ENCODE measurements at regions not wholly inside any gene's neighbourhood (a gene's known extent, or its start where the extent isn't known, plus 50 kb on each side); places are given as distances from the start of the nearest gene placed in this dataset.

DNA sequence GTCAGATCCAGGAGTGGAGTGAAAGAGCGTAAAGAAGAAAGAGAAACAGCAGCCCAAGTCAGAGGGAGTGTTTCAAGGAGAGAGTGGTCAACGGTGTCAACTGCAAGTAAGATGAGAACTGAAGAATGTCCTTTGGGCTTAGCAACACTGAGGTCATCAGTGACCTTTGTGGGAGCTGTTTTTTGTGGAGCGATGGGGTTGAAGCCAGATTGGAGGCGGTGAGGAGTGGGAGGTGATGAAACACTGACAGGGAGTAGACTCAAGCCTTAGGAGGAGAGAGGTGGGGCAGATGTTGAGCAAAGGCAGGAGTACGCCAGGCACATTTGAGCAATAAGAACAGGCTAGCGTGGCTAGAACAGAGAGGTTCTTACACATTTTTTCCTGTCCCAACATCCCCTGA is 103.7 kb upstream of the GNAO1 start:
- DNase-seq, result no peak

DNA sequence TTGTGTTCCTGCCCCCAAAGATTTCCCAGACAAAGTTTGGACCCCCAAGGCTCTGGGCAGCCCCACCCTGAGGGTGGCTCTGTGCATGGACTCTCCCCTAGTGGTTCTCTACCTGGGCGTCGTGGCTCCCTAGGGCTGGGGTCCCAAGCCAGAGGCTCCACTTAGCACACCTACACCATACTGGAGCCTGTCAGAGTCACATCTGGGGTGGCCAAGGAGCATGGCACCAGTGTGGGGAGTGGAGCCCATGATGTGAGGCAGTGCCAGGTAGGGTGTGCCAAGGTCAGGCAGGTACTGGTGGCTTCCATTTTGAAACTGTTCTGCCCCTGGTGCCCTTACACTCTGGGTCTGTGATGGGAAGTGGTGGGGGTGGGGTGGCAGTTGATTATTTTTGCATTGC is 109.9 kb upstream of the GNAO1 start:
- no peak for DNase-seq

DNA sequence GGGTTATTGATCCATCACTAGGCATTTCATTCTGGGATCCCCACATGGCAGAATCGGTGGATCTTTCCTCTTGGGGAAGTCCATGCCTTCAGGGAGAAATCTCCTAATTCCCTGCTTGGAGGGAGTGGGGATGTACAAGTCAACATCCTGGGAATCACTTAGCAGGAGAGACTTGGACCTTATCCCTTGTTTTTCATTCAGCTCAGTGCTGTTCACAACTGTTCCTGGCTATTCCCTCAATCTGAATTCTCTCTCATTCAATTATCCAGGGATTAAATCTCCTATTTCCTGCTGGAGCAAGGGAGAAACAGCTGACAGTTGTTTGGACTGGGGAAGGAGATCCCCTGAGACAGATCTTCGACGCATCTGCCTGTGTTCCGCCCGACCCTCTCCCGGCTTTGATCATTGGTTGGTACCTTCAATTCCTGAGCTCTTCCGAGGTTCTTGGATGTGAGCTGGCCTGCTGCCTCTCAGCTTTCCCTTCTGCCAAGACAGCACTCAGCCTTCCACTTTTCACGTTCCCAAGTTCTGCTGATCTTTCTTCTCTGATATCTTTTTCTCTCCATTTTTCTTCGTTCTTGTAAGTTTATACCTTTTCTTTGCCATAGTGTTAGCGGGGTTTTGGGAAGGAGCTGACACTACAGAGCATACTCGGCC is 115.4 kb upstream of the GNAO1 start:
- DNase-seq, result no peak

DNA sequence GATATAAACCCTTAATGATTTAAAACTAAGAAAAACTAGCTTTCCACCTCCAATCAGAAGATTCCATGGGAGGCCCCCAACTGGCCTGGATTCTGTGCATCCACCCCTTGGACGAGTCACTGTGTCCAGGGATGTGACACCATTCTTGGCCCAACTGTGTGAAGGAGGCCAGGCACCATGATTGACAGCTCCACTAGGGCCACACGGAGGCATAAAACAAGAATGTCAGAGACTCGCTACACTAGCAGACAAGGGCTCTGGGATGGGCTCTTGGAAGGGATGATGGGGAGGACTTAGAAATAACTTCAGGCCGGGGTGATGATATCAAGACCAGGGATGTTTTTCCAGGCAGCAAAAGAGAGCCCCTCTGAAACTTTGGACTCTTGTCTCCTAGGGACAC is 117.8 kb upstream of the GNAO1 start:
- DNase-seq, result no peak

DNA sequence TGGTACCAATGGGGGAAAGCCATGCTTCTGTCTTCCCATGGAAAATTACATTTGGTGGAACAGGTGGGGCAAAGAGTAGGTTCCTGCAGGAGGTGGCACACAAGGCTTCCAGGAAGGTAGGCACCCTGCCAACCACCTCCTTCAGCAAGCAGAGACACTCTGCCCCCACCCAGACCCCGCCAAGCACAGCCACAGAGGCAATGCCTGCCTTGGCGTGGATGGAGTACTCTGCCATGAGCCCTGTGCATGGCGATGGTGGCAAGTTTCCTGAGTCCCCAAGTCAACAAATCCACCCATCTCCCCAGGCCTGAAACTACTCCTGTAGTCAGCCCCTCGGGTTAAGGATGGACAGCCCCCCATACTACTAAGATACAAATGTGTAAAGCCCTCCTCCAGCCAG is 119.2 kb upstream of the GNAO1 start:
- DNase-seq, result no peak

DNA sequence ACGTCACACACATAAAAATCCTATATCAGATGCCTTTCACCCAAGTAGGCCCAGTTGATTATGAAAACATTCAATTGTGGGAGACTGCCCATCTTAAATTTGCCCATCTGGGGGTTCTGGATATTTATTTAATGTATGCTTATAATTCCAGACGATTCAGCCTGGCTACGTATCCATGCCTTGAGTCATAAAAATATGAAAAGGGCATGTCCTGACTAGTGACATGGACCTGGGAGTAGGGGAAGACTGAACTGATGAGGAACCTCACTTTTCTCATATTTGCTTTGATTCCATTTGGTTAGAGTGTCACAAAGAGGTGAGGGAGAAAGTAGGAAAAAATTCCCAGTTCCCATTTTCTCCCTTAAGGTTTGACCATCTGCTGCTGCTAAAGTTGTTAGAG is 122.5 kb upstream of the GNAO1 start:
- no peak for DNase-seq

DNA sequence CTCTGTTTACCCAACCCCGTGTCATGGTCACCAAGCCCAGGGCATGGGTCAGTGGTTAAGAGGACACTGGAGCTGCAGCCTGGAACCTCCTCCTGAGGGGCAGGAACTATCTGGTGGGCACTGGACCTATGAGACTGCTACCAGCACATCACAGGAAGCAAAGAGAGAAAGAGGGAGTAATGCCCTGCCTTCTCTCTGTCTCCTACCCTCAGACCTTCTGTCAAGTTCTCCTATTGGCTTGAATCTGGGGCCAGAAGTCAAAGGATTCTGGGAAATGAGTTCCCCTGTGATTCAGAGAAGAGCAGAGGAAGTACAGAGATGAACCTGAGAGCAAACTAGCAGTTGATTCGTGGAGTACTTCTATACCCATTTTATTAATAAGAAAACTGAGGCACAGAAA is 123.0 kb upstream of the GNAO1 start:
- peak; percentile 3 for DNase-seq

DNA sequence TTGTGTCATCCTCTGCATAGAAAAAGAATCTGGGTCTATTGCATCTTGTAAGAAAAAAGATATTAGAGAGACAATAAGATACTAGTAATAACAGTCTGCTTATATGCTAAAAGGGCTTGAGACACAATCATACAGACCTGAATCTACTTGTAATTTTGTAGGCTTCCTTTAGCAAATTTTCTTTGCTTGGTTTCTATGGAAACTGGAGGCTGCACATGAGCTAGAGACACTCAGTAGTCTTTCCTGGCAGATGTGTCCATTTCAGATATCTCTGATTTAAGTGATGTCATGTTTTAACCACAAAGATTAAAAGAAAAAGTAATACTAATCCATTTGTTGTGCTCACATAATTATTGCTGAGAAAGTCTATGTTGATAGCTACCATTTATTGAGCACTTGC is 123.9 kb upstream of the GNAO1 start:
- no peak for DNase-seq

DNA sequence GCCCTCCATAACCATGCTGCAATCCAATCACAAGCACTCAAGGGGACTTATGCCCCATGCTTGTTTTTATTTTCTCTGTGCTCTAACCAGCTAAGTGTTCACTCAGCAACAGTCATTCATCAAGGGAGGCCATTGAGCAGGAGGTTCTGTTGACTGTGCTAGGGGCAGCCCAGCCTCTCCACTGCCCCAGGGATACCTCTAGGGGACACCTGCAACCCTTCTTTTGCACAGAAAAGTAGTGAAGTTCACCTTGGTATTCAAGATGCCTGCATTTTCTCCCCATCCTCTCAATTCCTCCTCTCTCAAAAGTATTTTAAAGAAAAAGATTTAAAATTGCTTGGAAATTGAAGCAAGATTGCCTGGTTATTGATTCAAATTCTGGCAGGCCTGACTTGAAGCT is 124.7 kb upstream of the GNAO1 start:
- no peak for DNase-seq

DNA sequence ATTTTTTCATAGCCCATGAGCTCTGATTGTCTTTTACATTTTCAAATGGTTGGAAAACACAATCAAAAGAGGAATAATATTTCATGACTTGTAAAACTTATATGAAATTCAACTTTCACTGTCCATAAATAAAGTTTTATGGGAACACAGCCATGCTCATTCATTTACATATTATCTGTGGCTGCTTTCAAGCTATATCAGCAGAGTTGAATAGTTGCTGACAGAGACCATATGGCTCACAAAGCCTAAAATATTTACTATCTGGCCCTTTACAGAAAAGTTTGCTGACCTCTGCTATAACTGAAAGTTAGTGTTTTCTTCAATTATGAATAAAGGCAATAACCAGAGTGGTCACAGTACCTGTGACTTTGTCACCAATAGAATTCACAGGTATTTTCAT is 128.2 kb upstream of the GNAO1 start:
- DNase-seq, result no peak

DNA sequence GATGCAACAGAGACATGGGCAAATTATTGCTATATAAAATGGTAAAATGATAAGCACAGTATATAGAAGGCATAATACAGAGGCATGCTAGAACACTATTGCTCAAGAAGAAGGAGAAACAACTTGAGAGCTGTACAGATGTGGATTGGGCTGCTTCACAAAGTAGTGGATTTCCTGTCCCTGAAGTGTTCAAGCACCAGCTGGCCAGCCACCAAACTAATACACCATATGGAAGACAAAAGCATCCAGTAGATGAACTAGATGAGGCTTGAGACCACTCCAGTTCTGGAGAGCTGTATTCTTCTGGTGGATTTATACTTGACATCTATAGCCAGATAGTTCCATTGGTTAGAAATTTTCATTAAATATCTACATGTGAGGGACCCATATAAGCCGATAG is 134.1 kb upstream of the GNAO1 start:
- DNase-seq, result no peak

DNA sequence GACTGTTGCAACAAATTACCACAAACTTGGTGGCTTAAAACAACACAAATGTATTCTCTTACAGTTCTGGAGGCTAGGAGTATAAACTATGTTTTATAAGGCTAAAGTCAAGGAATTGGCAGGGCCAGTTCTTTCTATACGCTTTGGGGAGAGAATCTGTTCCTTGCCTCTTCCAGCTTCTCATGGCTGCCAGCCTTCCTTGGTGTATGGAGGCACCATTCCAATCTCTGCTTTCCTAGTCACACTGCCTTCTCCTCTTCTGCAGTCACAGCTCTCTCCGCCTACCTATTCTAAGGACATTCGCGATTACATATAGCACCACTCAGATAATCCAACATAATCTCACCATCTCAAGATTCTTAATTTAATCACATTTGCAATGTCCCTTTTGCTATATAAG is 140.4 kb upstream of the GNAO1 start:
- no peak for DNase-seq

DNA sequence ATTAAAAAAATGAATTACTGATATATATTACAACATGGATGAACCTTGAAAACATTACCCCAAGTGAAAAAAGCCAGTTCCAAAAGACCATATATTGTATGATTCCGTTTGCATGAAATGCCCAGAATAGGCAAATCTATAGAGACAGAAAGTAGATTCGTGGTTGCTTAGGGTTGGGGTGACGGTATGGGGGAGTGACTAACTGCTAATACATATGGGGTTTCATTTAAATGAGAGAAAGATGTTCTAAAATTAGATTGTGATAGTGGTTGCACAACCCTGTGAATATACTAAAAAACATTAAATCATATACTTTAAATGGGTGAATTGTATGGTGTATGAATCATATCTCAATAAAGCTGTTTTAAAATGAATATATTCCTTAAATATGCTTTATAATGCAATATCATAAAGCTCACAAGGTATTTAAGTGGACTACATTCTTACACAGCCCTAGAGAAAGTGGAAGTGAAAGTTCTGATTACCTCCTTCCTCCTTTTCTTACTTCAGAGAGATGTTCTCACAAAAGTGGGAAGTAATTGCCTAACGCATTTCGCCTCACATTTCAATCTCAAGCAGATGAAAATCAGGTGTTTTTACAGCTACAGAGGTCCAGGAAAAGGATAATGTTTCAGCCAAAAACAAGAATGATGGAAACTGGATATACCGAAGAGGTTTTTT is 142.7 kb upstream of the GNAO1 start:
- peak; percentile 71 for DNase-seq

DNA sequence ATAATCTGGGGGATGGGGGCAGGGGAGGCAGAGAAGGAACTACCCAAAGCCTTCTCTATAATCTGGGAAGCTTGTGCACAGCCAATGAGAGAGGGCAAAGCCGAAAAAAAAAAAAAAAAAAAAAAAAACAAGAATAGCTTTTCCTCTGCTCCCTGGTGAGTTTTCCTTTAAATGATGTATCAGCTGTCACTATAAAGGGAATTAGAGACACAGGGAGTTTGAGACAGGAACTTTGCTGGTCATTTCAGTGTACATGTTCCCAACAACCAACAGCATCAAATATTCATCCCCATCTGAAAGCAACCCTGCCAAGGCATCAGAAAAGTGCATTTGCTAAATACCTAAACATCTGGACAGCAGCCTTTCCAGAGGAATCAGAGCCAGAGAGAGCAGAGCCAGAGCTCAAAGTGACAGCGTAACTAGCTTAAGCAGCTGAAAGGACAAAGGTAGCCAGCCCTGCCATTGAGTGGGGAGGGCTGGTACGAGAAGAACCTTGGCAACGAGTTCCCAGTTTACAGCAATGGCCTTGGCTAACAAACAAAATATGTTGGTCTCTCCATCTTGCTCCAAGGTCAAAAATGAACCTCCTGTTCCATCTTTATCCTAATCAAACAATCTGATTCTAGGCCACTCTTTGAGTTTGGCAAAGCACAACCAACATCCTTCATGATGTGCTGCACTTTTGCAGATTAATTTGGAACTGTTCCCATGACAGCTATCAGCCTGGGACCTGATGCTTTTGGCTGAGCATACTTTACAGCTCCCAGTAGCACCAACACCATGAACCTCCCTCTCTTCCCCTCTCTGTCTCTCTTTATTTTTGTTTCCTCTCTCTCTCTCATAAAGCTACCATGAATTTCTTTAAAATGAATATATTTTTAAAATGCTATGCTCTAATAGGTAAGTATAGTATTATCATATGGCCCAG is 143.7 kb upstream of the GNAO1 start:
- no peak for DNase-seq

DNA sequence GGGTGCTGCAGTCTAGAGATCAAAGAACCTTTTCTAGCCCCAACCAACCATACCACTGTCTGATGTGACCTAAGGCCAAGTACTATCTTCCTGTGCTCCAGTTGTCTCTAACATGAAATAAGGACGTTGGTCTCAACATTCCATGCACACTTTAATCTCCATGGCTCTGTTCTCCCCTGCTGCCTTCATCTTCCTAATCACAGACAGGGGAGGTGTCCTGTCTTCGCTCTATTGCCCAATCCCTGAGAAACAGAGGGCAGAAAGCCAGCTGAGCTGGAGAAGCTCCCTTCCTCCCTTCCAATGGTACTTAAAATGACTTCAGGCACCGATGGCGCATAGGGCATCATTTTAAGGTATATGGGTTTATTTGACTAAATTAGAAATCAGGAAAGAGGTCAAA is 148.9 kb upstream of the GNAO1 start:
- no peak for DNase-seq

DNA sequence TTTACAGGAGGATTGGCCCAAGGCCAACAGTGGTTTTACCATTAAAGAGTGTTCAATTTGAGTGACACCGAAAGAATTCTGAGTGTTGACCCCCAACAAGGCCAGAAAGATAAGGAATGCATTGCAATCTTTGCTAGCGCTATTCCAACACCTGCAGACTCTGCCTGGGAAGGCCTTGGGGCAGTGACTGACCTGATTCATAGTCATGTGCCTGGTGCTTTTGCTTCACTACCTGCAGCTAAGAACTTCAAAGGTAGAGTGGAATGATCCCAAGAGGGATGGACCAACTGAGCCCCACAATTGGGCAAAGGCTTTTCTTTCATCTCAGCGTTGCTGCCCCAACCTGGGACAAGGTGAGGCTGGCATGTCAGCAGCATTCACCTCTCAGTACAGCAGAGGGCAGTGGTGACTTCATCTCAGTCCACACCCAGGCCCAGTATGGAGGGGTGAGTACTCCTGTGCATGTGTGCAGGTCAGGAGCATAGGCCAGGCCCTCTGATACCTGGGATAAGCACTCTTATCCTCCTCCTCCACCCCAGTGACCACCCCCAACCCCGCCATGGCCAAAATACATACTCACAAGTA is 149.6 kb upstream of the GNAO1 start:
- peak; percentile 3 for DNase-seq

DNA sequence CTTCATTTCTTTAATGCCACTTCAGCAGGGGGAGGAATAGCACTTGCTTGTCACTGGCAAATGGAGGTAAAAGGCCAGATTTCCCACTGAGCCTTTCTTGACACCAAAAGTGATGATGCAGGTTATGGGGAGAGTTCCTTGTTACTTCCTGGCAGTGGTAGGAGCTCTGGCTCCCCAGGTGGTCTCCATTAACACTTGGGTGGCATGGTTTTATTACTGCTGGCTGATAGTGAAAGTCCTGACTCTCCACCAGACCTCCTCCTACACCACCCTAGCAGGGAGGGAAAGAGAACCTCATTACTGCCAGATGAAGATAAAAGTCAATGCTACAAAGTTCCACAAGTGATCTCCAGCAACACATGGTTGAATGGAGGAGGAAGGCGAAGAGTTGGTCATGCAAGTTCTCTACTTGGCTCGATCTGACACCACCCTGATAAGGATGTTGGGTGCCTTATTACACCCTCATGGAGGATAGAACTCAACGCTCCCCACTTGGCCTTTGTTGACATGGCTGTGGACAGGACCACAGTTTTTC is 152.7 kb upstream of the GNAO1 start:
- no peak for DNase-seq

DNA sequence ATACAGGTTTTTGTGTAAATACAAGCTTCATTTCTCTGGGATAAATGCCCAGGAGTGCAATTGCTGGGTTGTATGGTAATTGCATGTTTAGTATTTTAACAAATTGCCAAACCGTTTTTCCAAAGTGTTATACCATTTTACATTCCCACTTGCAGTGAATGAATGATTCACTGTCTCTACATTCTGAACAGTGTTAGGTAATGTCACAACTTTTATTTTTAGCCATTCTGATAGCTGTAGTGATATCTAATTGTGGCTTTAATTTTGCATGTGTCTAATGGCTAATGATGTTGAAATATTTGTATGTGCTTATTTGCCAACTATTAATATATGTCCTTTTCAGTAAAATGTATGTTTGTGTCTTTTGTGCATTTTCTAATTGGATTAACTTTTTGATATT is 156.9 kb upstream of the CES5A start:
- no peak for DNase-seq

DNA sequence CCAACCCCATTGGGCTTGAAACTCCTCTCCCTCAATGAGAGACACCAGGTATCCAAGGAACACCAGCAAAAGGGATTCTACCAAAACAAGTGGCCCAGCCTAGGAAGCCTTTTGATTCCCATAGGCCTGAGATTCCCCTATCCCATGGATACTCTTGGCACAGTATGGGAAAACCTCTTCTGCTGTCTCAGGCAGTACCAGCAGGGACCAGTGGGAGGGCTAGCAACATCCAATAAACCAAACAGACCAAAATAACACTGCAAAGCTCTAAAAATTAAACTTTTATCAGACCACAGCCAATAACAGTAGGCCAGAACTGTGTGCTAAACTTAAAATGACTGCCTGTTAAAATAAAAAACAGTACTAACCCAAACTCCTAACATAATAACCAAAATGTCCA is 153.9 kb upstream of the CES5A start:
- DNase-seq, result no peak

DNA sequence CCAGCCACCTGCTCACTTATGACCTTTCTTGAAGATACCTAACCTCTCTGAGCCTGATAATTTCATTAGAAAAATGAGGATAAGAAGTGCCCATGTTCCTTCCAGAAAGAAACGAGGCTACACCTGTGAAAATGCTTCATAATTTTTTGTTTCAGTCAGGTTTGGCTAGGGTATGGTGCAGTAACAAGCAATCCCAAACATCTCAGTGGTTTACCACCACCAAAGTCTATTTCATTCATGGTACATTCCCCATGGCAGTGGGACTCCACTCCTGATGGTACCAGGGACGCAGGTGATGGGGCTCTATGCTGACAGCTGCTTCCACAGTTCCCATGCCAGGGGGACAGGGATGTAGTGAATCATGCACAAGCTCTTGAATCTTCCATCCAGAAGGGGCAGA is 147.6 kb upstream of the CES5A start:
- no peak for DNase-seq

DNA sequence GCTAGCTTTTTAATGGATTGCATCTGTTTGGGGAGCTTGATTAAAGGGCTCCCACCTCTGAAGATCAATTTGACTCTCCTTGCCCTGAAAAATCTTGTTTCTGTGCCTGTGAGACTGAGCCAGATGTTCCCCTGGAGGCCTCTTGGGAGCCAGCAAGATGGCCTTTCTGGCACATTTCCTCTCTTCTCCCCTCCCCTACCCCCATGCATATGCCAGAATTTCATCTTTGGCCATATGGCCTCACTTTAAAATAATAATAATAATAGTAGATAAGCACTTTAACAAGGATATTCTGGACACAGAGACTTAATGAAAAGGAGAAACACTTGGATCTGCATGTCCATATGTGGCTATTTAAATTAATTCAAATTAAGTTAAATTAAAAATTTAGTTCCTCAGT is 144.1 kb upstream of the CES5A start:
- DNase-seq, result no peak

DNA sequence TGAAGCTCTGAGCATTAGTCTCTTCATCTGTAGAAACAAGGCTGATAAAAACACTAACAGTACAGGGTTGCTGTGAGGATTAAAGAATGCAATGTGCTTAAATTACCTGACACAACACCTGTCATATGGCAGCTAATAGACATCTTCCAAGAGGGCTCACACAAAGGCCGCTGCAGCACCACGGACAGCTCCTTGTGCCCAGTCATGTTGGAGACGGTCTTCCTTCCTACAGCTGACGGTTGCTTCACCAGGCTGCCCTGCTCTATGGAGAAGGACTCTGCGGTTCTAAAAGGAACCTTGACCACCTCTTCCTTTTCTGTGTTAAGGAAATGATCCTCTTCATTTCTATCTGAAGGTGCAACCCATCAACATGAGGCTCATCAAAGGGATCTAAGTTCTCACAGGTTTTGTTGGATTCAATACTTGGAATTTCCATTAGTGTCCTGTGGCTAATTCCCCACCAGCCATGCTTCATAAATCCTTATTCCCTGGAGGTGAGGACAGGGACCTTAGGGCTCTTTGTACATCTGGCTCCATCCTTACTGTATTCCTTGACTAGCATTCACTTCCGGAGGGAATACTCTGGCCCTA is 138.9 kb upstream of the CES5A start:
- peak; percentile 57 for DNase-seq

DNA sequence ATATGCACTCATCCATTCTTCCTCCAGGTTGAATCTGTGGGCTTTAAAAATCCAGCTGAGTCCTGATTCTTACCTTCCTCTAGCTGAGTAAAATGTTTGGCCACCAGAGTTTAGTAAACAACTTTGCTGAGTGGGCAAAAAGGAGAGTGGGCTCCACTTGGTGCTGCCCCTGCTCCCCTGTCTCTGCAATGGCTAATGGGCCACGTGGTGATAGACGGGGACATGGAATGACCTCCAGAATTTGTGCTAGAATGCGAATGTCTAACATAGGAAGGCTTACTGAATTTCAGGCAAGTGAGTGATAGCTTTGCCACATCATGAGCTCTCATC is 137.3 kb upstream of the CES5A start:
- no peak for DNase-seq
